ENCODE measurements at regions not wholly inside any gene's neighbourhood (a gene's known extent, or its start where the extent isn't known, plus 50 kb on each side); places are given as distances from the start of the nearest gene placed in this dataset.

GRCh38 chr17:14794961-14795360 is 470.2 kb downstream of the PMP22 start:
- H3K27me3 Mint-ChIP-seq (ENCODE audit: unreplicated experiment): peaks cover 6% of the 10 kb centered on the region
- H3K4me3 Mint-ChIP-seq (ENCODE audit: unreplicated experiment): no peak overlapping the region
- no peak for TF ChIP-seq CTCF (IDR thresholded peaks at IDR 0.05; ENCODE audit: partially characterized antibody, unreplicated experiment)
- H3K36me3 Mint-ChIP-seq (ENCODE audit: unreplicated experiment): no peaks in the 10 kb centered on the region
- no peak for DNase-seq
- H3K9me3 Mint-ChIP-seq (ENCODE audit: unreplicated experiment): peaks cover 10% of the 10 kb centered on the region
- no peak overlapping the region for H3K27ac Mint-ChIP-seq (ENCODE audit: unreplicated experiment)
- peaks cover 19% of the 10 kb centered on the region for H3K4me1 Mint-ChIP-seq (ENCODE audit: low read depth, unreplicated experiment)

GRCh38 chr17:14793237-14793636 is 471.9 kb downstream of the PMP22 start:
- H3K36me3 Mint-ChIP-seq (ENCODE audit: unreplicated experiment): no peaks in the 10 kb centered on the region
- TF ChIP-seq CTCF (IDR thresholded peaks at IDR 0.05; ENCODE audit: partially characterized antibody, unreplicated experiment): no peak
- H3K27me3 Mint-ChIP-seq (ENCODE audit: unreplicated experiment): peaks cover 6% of the 10 kb centered on the region
- DNase-seq: no peak
- no peak overlapping the region for H3K27ac Mint-ChIP-seq (ENCODE audit: unreplicated experiment)
- peaks cover 10% of the 10 kb centered on the region for H3K9me3 Mint-ChIP-seq (ENCODE audit: unreplicated experiment)
- no peak overlapping the region for H3K4me3 Mint-ChIP-seq (ENCODE audit: unreplicated experiment)
- H3K4me1 Mint-ChIP-seq (ENCODE audit: low read depth, unreplicated experiment): peaks cover 24% of the 10 kb centered on the region

- no peak overlapping the region for H3K27ac Mint-ChIP-seq (ENCODE audit: unreplicated experiment)
- H3K9me3 Mint-ChIP-seq (ENCODE audit: unreplicated experiment): peaks cover 10% of the 10 kb centered on the region
- TF ChIP-seq CTCF (IDR thresholded peaks at IDR 0.05; ENCODE audit: partially characterized antibody, unreplicated experiment): no peak
- H3K36me3 Mint-ChIP-seq (ENCODE audit: unreplicated experiment): no peaks in the 10 kb centered on the region
- no peak overlapping the region for H3K4me3 Mint-ChIP-seq (ENCODE audit: unreplicated experiment)
- DNase-seq: no peak
- H3K4me1 Mint-ChIP-seq (ENCODE audit: low read depth, unreplicated experiment): peaks cover 24% of the 10 kb centered on the region
- peaks cover 6% of the 10 kb centered on the region for H3K27me3 Mint-ChIP-seq (ENCODE audit: unreplicated experiment)
These were observed 472.4 kb downstream of the PMP22 start for GRCh38 chr17:14792746-14793145.

GRCh38 chr17:14791221-14791620 is 473.9 kb downstream of the PMP22 start:
- Mint-ChIP-seq H3K27me3 (ENCODE audit: unreplicated experiment) (peaks cover 4% of the 10 kb centered on the region), H3K27ac (ENCODE audit: unreplicated experiment) (peak overlapping the region; percentile 78), H3K36me3 (ENCODE audit: unreplicated experiment) (no peaks in the 10 kb centered on the region), H3K9me3 (ENCODE audit: unreplicated experiment) (peaks cover 10% of the 10 kb centered on the region), H3K4me1 (ENCODE audit: low read depth, unreplicated experiment) (peaks cover 24% of the 10 kb centered on the region), H3K4me3 (ENCODE audit: unreplicated experiment) (peak overlapping the region; percentile 58)
- TF ChIP-seq CTCF (IDR thresholded peaks at IDR 0.05; ENCODE audit: partially characterized antibody, unreplicated experiment): no peak
- no peak for DNase-seq

- Mint-ChIP-seq H3K27ac (ENCODE audit: unreplicated experiment) (peak overlapping the region; percentile 78), H3K4me1 (ENCODE audit: low read depth, unreplicated experiment) (peaks cover 24% of the 10 kb centered on the region), H3K9me3 (ENCODE audit: unreplicated experiment) (peaks cover 12% of the 10 kb centered on the region), H3K4me3 (ENCODE audit: unreplicated experiment) (peak overlapping the region; percentile 58), H3K27me3 (ENCODE audit: unreplicated experiment) (peaks cover 4% of the 10 kb centered on the region), H3K36me3 (ENCODE audit: unreplicated experiment) (peaks cover 5% of the 10 kb centered on the region)
- peak; percentile 36 for DNase-seq
- no peak for TF ChIP-seq CTCF (IDR thresholded peaks at IDR 0.05; ENCODE audit: partially characterized antibody, unreplicated experiment)
These were observed 474.6 kb downstream of the PMP22 start for GRCh38 chr17:14790521-14790920.

All from glutamatergic neuron (in vitro differentiated cells).